DOHH2 (cell line): ENCODE measurements at regions not wholly inside any gene's neighbourhood (a gene's known extent, or its start where the extent isn't known, plus 50 kb on each side); places are given as distances from the start of the nearest gene placed in this dataset.

ENCODE experiments used
- EZH2phosphoT487 ChIP-seq: fragments of 200-600 bp; sonication (generic); IDR thresholded peaks from 2 replicates; pipeline ENCODE4 v1.6.1; 2017; ENCODE audit warnings: borderline replicate concordance, mild to moderate bottlenecking, antibody characterized with exemption, low read length, moderate library complexity, mixed read lengths
- TF ChIP-seq, protein P1 (sequence below): fragments of 200-600 bp; sonication (generic); IDR thresholded peaks from one replicate; pipeline ENCODE4 v1.5.1; 2014; ENCODE audit warnings: antibody characterized with exemption, mild to moderate bottlenecking, low read depth, low read length; ENCODE audit not compliant: poor library complexity, severe bottlenecking

DNA sequence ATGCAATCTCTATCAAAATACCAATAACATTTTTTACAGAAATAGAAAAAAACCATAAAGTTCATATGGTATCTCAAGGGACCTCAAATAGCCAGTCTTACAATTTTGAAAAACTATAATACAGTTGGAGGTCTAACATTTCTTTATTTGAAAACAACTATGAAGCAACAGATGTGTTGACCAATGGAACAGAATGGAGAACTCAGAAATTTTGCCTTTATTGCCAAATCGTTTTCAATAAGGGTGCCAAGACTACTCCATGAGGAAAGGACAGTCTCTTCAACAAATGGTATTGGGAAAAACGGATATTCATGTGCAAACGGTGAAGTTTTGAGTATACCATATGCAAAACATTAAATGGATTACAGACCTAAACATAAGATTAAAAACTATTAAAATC is 470.8 kb upstream of the DPP6 start:
- TF ChIP-seq, protein P1, sequence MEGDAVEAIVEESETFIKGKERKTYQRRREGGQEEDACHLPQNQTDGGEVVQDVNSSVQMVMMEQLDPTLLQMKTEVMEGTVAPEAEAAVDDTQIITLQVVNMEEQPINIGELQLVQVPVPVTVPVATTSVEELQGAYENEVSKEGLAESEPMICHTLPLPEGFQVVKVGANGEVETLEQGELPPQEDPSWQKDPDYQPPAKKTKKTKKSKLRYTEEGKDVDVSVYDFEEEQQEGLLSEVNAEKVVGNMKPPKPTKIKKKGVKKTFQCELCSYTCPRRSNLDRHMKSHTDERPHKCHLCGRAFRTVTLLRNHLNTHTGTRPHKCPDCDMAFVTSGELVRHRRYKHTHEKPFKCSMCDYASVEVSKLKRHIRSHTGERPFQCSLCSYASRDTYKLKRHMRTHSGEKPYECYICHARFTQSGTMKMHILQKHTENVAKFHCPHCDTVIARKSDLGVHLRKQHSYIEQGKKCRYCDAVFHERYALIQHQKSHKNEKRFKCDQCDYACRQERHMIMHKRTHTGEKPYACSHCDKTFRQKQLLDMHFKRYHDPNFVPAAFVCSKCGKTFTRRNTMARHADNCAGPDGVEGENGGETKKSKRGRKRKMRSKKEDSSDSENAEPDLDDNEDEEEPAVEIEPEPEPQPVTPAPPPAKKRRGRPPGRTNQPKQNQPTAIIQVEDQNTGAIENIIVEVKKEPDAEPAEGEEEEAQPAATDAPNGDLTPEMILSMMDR, result no peak
- no peak for TF ChIP-seq EZH2phosphoT487
